A673 (cell line): ENCODE measurements at regions not wholly inside any gene's neighbourhood (a gene's known extent, or its start where the extent isn't known, plus 50 kb on each side); places are given as distances from the start of the nearest gene placed in this dataset.

Source experiments
- BruUV-seq: library from RNA; stranded (reverse); fragments of 400-500 nt; replicated peaks from 2 replicates; lab custom pipeline; 2021; lab: Mats Ljungman, UMichigan
- CTCF ChIA-PET: fragments of 300-600 bp; sonication (Branson Sonifier 250); formaldehyde crosslinking; loops from one replicate; lab custom pipeline; 2022; ENCODE audit warnings: antibody characterized with exemption; lab: Charles Lee
- POLR2A ChIA-PET: fragments of 300-600 bp; sonication (Branson Sonifier 250); formaldehyde crosslinking; loops from one replicate; lab custom pipeline; 2022; ENCODE audit warnings: antibody characterized with exemption; ENCODE audit not compliant: low non-redundant PET; lab: Charles Lee
- DNase-seq: peaks from one replicate; pipeline ENCODE4 v3.0.0-alpha.2; 2015; ENCODE audit warnings: low spot score
- H3K27ac ChIP-seq: fragments of 200-600 bp; sonication (generic); 2 replicates; pipeline ENCODE4 v1.5.1; 2016; ENCODE audit warnings: mixed run types, low read depth, mild to moderate bottlenecking, mixed read lengths, antibody characterized with exemption, low read length; ENCODE audit not compliant: poor library complexity, severe bottlenecking
- H3K27me3 ChIP-seq: fragments of 200-600 bp; sonication (generic); replicated peaks from 2 replicates; pipeline ENCODE4 v1.6.1; 2017; ENCODE audit warnings: mixed run types, low read depth, mild to moderate bottlenecking, mixed read lengths, antibody characterized with exemption, low read length; ENCODE audit not compliant: insufficient read depth, poor library complexity
- H3K36me3 ChIP-seq: fragments of 200-600 bp; sonication (generic); 2 replicates; pipeline ENCODE4 v1.6.1; 2016; ENCODE audit warnings: mixed run types, mild to moderate bottlenecking, mixed read lengths, antibody characterized with exemption, low read length; ENCODE audit not compliant: insufficient read depth, poor library complexity, severe bottlenecking
- H3K4me1 ChIP-seq: fragments of 200-600 bp; sonication (generic); 2 replicates; pipeline ENCODE4 v1.6.1; 2017; ENCODE audit warnings: mixed run types, mild to moderate bottlenecking, mixed read lengths, antibody characterized with exemption, low read length; ENCODE audit not compliant: insufficient read depth, poor library complexity, severe bottlenecking
- H3K4me3 ChIP-seq: fragments of 200-600 bp; sonication (generic); 2 replicates; pipeline ENCODE4 v1.5.1; 2016; ENCODE audit warnings: low read depth, mixed run types, mild to moderate bottlenecking, mixed read lengths, low read length; ENCODE audit not compliant: poor library complexity, severe bottlenecking
- H3K9me3 ChIP-seq: fragments of 200-600 bp; sonication (generic); 2 replicates; pipeline ENCODE4 v1.6.1; 2016; ENCODE audit warnings: mixed run types, low read depth, mild to moderate bottlenecking, mixed read lengths, antibody characterized with exemption, low read length; ENCODE audit not compliant: poor library complexity, severe bottlenecking
- EZH2 ChIP-seq: fragments of 200-600 bp; sonication (generic); IDR thresholded peaks from 2 replicates; pipeline ENCODE4 v1.6.1; 2017; ENCODE audit warnings: borderline replicate concordance, low read depth, mild to moderate bottlenecking, mixed read lengths, antibody characterized with exemption, low read length; ENCODE audit not compliant: poor library complexity, severe bottlenecking
- intact Hi-C: fragments of 100-400 bp; cut with micrococcal nuclease; formaldehyde crosslinking; loops from one replicate; pipeline ENCODE4 v1.10.0; 2022; ENCODE audit not compliant: unreplicated experiment
- TF ChIP-seq, protein P1 (sequence below): fragments of 300-800, 200-600 bp; sonication (generic); conservative IDR thresholded peaks from 2 replicates; pipeline ENCODE4 v1.5.1; 2017; ENCODE audit warnings: low read depth, mild to moderate bottlenecking, antibody characterized with exemption, low read length, moderate library complexity, mixed read lengths

GRCh38 chr11:26843539-26843938 is 121.7 kb upstream of the SLC5A12 start:
- Histone ChIP-seq H3K4me1 (no peaks in the 10 kb centered on the region), H3K27me3 (peaks cover 29% of the 10 kb centered on the region), H3K27ac (no peak overlapping the region), H3K36me3 (no peaks in the 10 kb centered on the region), H3K9me3 (no peaks in the 10 kb centered on the region), H3K4me3 (no peak overlapping the region)
- ChIA-PET POLR2A (no interaction called here), CTCF (no interaction called here)
- no peak for TF ChIP-seq EZH2
- TF ChIP-seq, protein P1, sequence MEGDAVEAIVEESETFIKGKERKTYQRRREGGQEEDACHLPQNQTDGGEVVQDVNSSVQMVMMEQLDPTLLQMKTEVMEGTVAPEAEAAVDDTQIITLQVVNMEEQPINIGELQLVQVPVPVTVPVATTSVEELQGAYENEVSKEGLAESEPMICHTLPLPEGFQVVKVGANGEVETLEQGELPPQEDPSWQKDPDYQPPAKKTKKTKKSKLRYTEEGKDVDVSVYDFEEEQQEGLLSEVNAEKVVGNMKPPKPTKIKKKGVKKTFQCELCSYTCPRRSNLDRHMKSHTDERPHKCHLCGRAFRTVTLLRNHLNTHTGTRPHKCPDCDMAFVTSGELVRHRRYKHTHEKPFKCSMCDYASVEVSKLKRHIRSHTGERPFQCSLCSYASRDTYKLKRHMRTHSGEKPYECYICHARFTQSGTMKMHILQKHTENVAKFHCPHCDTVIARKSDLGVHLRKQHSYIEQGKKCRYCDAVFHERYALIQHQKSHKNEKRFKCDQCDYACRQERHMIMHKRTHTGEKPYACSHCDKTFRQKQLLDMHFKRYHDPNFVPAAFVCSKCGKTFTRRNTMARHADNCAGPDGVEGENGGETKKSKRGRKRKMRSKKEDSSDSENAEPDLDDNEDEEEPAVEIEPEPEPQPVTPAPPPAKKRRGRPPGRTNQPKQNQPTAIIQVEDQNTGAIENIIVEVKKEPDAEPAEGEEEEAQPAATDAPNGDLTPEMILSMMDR, result no peak
- intact Hi-C loops, result no loop called here
- no TSS peak for BruUV-seq
- no peak for DNase-seq

GRCh38 chr11:26844963-26845362 is 123.1 kb upstream of the SLC5A12 start:
- ChIA-PET POLR2A (no interaction called here), CTCF (no interaction called here)
- intact Hi-C loops, result no loop called here
- H3K4me3 ChIP-seq, result no peak overlapping the region
- TF ChIP-seq, protein P1, result no peak
- no peak for TF ChIP-seq EZH2
- no TSS peak for BruUV-seq
- DNase-seq, result no peak
- no peaks in the 10 kb centered on the region for H3K36me3 ChIP-seq
- H3K9me3 ChIP-seq, result no peaks in the 10 kb centered on the region
- H3K4me1 ChIP-seq, result no peaks in the 10 kb centered on the region
- H3K27me3 ChIP-seq, result peaks cover 26% of the 10 kb centered on the region
- H3K27ac ChIP-seq, result no peak overlapping the region

- BruUV-seq, result no TSS peak
- intact Hi-C loops, result no loop called here
- Histone ChIP-seq H3K4me3 (no peak overlapping the region), H3K27ac (no peak overlapping the region), H3K4me1 (no peaks in the 10 kb centered on the region), H3K9me3 (no peaks in the 10 kb centered on the region), H3K27me3 (peaks cover 32% of the 10 kb centered on the region), H3K36me3 (no peaks in the 10 kb centered on the region)
- no peak for TF ChIP-seq EZH2
- TF ChIP-seq, protein P1, result no peak
- DNase-seq, result no peak
- CTCF ChIA-PET, result no interaction called here
- POLR2A ChIA-PET, result no interaction called here
Measured at GRCh38 chr11:26846227-26846626, 124.4 kb upstream of the SLC5A12 start.
